ENCODE measurements at regions not wholly inside any gene's neighbourhood (a gene's known extent, or its start where the extent isn't known, plus 50 kb on each side); places are given as distances from the start of the nearest gene placed in this dataset.

GRCh38 chr13:99903140-99903539, 68.4 kb downstream of the ZIC5 start:
- no peak for TF ChIP-seq CTCF (IDR thresholded peaks at IDR 0.05; ENCODE audit: low read depth, low read length)
- TF ChIP-seq POLR2A (IDR thresholded peaks at IDR 0.05; ENCODE audit: extremely low read depth, insufficient read length), result no peak
